ENCODE measurements at regions not wholly inside any gene's neighbourhood (a gene's known extent, or its start where the extent isn't known, plus 50 kb on each side); places are given as distances from the start of the nearest gene placed in this dataset.
A peak's percentile ranks its signal among the peaks of the same experiment; 100 is the strongest.

DNA sequence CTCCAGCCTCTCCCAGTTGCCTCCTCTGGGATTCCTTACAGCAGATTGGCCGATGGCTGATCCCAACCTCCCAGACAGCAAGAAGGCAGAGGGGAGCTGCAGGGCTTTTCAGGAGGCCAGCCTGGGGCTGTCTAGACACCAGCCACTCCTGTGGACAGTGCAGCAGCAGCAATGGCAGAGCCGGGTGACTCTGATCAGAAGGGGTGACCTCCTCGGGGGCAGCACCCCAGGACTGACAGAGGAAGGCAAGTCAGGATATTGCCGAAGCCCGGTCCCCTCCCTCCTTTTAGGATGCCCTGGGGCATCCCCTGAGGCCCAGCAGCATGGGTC, 84.5 kb downstream of the INHBB start:
- 0 out of 2 replicates have a peak overlapping the region, but pooled peaks have one; percentile 55 for H2AK5ac ChIP-seq (ENCODE audit: low read depth, low read length)
- no peak overlapping the region for H4K8ac ChIP-seq (ENCODE audit: extremely low read depth, insufficient read depth, low read length)
- H3K14ac ChIP-seq (ENCODE audit: insufficient read length), result no peak overlapping the region
- FAIRE-seq (no peak), DNase-seq (ENCODE audit: low read depth in 1 of 2, low spot score in 2 of 2) (peak in 1 of 2 experiments; percentile 59)
- no peak overlapping the region for H2BK120ac ChIP-seq (replicated peaks; ENCODE audit: low read depth, low read length)
- H4K5ac ChIP-seq (ENCODE audit: insufficient read length, low read depth, low read length), result no peak overlapping the region
- H3K4me2 ChIP-seq (ENCODE audit: insufficient read depth in 1 of 2, low read depth in 2 of 2, low read length in 2 of 2), result no peak overlapping the region; a peak in 1 of 4 replicates
- no peaks in the 10 kb centered on the region for H3K9me3 ChIP-seq (ENCODE audit: insufficient read depth in 2 of 2, low read depth in 1 of 2, low read length in 1 of 2)
- WGBS, 2 experiments (ENCODE audit: extremely low coverage in 1 of 2, insufficient coverage in 1 of 2, insufficient read length in 1 of 2, insufficient replicate concordance in 2 of 2, low coverage in 1 of 2, low lambda C conversion rate in 2 of 2, missing lambda C conversion rate in 1 of 2), result 86% methylated on average over 5 of the region's 5 CpGs; no CpG with 5 or more reads in 1 of the 2 experiments
- H4K91ac ChIP-seq (replicated peaks; ENCODE audit: insufficient read length, low read length), result peak overlapping the region; percentile 14
- no peak overlapping the region for H3K9ac ChIP-seq (replicated peaks in 1 of 4; ENCODE audit: extremely low read depth in 1 of 4, low read depth in 3 of 4, low read length in 3 of 4)
- H2BK20ac ChIP-seq (ENCODE audit: low read length), result no peak overlapping the region
- no peak overlapping the region for H3K23ac ChIP-seq (ENCODE audit: insufficient read length)
- H2BK12ac ChIP-seq (ENCODE audit: low read depth, low read length), result peak overlapping the region; percentile 72; the same call in 1 of the 2 replicates
- H3K79me1 ChIP-seq (ENCODE audit: low read depth, low read length), result no peaks in the 10 kb centered on the region
- H2AFZ ChIP-seq (ENCODE audit: low read length), result no peak overlapping the region
- 0 out of 2 replicates have a peak overlapping the region, but pooled peaks have one; percentile 19 for H2BK15ac ChIP-seq (ENCODE audit: low read length)
- ChIA-PET POLR2A (ENCODE audit: partially characterized antibody) (no interaction called here), CTCF (ENCODE audit: partially characterized antibody) (interaction anchor here (0.6 to 1.6 kb wide), 5 partner anchors 11 to 239 kb away, joined by 3 to 5 read pairs (median 3); no protein-coding TSS in a partner anchor)
- peaks cover 11 to 39% (median 23%) of the 10 kb centered on the region in 4 experiments for H3K4me1 ChIP-seq (replicated peaks in 1 of 4; ENCODE audit: control insufficient read depth in 3 of 4, insufficient read depth in 4 of 4, low read length in 3 of 4)
- no peak overlapping the region for H3K56ac ChIP-seq (replicated peaks; ENCODE audit: insufficient read length, low read depth, low read length)
- no peaks in the 10 kb centered on the region for H3K79me2 ChIP-seq (ENCODE audit: control insufficient read depth in 1 of 2, insufficient read depth in 2 of 2, low read length in 2 of 2)
- no peak overlapping the region for H3K4ac ChIP-seq (replicated peaks; ENCODE audit: insufficient read length, low read depth, low read length)
- H3K27me3 ChIP-seq (replicated peaks in 1 of 4; ENCODE audit: control insufficient read depth in 3 of 4, extremely low read depth in 1 of 4, insufficient read depth in 3 of 4, low read length in 3 of 4), result peaks cover 0 to 23% (median 14%) of the 10 kb centered on the region in 4 experiments; a peak in 5 of 7 replicates
- H3K23me2 ChIP-seq (ENCODE audit: low read depth, low read length), result no peaks in the 10 kb centered on the region
- peak overlapping the region; percentile 36; the same call in 1 of the 2 replicates for H3K18ac ChIP-seq (ENCODE audit: extremely low read depth, low read length)
- H3K27ac ChIP-seq (ENCODE audit: low read depth, low read length), result no peak overlapping the region
- H2BK5ac ChIP-seq (ENCODE audit: low read depth, low read length), result no peak overlapping the region; the same call in 1 of the 2 replicates
- peaks cover 0 to 2% of the 10 kb centered on the region in 2 experiments for H4K20me1 ChIP-seq (replicated peaks in 1 of 2; ENCODE audit: control insufficient read depth in 1 of 2, insufficient read depth in 2 of 2, low read length in 2 of 2)
- H3K4me3 ChIP-seq (ENCODE audit: extremely low read depth in 1 of 4, insufficient read depth in 2 of 4, low read depth in 3 of 4, low read length in 4 of 4), result no peak overlapping the region
- no peaks in the 10 kb centered on the region for H3K36me3 ChIP-seq (ENCODE audit: control insufficient read depth in 2 of 4, insufficient read depth in 4 of 4, low read length in 3 of 4)
- no peak for TF ChIP-seq MAFK (IDR thresholded peaks at IDR 0.05; ENCODE audit: low read depth, low read length)
- TF ChIP-seq, protein P1, sequence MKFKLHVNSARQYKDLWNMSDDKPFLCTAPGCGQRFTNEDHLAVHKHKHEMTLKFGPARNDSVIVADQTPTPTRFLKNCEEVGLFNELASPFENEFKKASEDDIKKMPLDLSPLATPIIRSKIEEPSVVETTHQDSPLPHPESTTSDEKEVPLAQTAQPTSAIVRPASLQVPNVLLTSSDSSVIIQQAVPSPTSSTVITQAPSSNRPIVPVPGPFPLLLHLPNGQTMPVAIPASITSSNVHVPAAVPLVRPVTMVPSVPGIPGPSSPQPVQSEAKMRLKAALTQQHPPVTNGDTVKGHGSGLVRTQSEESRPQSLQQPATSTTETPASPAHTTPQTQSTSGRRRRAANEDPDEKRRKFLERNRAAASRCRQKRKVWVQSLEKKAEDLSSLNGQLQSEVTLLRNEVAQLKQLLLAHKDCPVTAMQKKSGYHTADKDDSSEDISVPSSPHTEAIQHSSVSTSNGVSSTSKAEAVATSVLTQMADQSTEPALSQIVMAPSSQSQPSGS (IDR thresholded peaks at IDR 0.05; ENCODE audit: low read length), result no peak
- no peak for TF ChIP-seq KDM5A (IDR thresholded peaks at IDR 0.05; ENCODE audit: low read length)
- TF ChIP-seq, protein P2, sequence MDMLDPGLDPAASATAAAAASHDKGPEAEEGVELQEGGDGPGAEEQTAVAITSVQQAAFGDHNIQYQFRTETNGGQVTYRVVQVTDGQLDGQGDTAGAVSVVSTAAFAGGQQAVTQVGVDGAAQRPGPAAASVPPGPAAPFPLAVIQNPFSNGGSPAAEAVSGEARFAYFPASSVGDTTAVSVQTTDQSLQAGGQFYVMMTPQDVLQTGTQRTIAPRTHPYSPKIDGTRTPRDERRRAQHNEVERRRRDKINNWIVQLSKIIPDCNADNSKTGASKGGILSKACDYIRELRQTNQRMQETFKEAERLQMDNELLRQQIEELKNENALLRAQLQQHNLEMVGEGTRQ (IDR thresholded peaks at IDR 0.05; ENCODE audit: low read length), result no peak
- TF ChIP-seq SP1 (IDR thresholded peaks at IDR 0.05; ENCODE audit: low read depth, low read length), result no peak
- no peak for TF ChIP-seq TEAD4 (IDR thresholded peaks at IDR 0.05; ENCODE audit: low read depth, low read length)
- TF ChIP-seq POU5F1 (IDR thresholded peaks at IDR 0.05; ENCODE audit: low read depth, low read length), result no peak
- TF ChIP-seq SP2 (IDR thresholded peaks at IDR 0.05; ENCODE audit: low read length), result no peak
- TF ChIP-seq PHF8 (conservative IDR thresholded peaks at IDR 0.05; ENCODE audit: low read depth, low read length), result no peak
- no peak for TF ChIP-seq FOSL1 (IDR thresholded peaks at IDR 0.05; ENCODE audit: insufficient read depth, low read depth, low read length)
- TF ChIP-seq, protein P3, sequence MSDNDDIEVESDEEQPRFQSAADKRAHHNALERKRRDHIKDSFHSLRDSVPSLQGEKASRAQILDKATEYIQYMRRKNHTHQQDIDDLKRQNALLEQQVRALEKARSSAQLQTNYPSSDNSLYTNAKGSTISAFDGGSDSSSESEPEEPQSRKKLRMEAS (IDR thresholded peaks at IDR 0.05), result no peak
- no peak for TF ChIP-seq SIX5 (IDR thresholded peaks at IDR 0.05; ENCODE audit: low read depth, low read length)
